NCI-H446 treated with DMSO at 0.1 percent for 48 hours (cell line): ENCODE measurements at regions not wholly inside any gene's neighbourhood (a gene's known extent, or its start where the extent isn't known, plus 50 kb on each side); places are given as distances from the start of the nearest gene placed in this dataset.
"Not testable (repeated sequence)": the region's sequence is repeated elsewhere in the genome, so short reads cannot be mapped to it uniquely, and the experiment has no call there.

ENCODE experiments used
- DNase-seq: peaks from one replicate; lab custom pipeline; 2025; lab: John Stamatoyannopoulos, UW

DNA sequence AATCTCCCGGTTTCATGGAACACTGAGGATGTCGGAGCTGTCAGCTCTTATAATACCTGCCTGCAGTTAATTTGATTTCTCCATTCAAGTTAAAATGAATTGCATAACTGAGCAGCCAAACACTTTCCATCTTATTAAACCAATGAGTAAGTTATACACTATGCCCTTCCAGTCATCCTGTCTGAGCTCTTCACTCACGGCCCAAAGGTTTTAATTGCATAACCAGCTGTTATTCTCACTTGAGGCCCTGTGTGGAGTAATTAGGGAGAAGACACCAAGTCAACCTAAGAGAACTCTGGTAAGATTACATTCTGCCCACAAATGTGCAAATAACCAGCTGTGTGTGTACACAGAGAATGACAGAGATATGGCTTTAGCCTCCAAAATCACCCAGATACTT is 303.5 kb downstream of the TBC1D4 start:
- DNase-seq, result no peak

DNA sequence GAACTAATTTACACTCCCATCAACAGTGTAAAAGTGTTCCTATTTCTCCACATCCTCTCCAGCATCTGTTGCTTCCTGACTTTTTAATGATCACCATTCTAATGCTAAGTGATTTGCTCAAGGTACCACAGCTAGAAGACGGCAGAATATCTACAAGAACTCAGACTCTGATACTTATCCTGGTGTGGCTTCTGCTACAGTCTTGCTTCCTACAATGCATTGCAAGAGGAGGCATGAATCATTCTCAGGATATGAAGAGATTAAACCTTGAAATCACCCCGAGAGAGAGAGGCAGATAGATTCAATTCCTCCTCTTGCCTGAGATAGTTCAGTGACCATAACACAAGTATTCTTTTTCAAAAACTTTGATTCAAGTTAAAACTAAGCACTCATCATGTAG is 306.4 kb downstream of the TBC1D4 start:
- DNase-seq, result no peak

GRCh38 chr13:75175097-75175496 is 306.9 kb downstream of the TBC1D4 start:
- DNase-seq, result not testable (repeated sequence)

- DNase-seq, result no peak
Observed at GRCh38 chr13:75174481-75174880, 307.5 kb downstream of the TBC1D4 start.

DNA sequence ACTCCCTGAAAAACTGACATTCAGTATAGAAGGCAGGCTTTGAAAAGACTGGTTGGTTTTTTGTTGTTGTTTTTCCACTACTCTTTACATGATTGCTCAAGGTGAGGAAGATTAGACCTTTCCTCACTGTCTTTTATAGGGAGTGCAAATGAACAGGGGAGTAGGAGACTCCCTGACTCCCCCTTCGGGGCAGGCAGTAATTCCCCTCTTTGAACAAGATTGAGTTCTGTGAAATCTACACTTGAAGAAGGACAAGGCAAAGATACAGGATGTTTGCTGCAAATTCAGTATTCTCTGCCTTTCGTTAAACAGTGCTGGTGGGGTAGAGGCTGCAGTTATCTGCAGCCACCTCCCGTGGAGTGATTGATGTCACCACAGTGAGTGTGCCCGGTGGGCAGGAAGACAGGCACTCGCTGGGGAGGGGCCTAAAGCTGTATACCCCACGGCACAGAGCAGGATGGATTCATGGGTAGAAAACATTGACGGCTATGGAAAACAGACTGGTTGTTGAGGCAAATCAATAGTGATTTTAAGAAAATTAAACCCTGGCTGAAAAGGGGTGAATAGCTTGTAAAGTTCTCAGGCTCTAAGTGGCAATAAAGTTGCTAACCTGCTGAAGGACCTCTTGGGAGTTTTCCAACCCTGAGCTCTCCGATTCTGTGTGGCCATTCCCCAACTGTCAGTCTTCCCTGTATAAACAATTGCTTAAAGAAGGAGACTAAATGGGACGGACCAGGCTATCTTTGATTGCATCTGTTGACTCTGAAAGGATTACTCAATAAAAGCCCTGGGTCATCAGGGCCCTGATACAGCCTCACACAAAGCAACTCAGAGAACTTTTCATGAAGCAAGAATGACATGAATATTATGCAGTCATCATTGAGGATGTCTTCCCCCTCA is 308.3 kb downstream of the TBC1D4 start:
- no peak for DNase-seq

DNA sequence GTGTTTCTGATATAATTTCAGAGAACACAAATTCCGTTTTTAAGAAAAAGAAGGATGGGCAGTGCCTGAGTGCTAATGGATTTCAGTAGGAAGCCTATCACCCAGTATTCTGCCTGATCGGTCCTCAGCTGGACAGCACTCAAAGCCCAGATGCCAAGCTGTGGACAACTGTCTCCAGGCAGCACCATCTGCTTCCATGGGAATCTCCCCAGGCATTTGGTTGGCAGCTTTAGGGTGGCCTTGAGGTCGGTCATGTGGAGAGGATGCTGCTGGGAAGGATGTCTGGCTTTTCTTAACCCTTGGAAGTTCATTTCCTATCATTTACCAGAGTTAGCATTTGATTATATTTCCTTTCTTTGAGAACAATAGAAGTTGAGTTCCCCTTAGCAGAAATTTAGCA is 311.7 kb downstream of the TBC1D4 start:
- DNase-seq, result no peak

DNA sequence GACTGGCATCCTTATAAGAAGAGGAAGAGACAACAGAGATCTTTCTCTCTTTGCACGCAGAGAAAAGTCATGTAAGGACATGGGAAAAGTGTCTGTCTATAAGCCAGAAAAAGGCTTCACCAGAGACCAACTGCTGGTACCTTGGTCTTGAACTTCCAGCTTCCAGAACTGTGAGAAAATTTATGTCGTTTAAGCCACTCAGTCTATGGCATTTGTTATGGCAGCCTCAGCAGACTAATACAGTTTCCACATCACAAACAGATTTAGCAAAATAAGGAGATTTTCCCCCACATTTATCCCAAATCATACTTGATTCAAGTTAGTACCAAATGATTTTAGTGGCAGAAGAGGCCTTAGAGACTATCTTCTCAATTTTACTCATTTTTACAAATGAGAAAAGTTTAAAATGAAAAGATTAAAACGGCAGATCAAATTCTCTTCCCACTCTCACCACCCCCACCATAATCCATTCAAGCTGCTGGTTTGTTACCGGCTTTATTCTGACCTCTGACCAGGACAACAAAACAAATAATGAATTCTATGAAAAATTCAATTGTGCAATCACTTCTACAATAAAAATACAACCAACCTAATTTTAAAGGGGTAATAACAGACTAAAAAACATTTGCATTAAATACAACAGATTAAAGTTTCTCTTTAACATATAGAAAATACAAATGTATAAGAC is 316.3 kb downstream of the TBC1D4 start:
- DNase-seq, result no peak

DNA sequence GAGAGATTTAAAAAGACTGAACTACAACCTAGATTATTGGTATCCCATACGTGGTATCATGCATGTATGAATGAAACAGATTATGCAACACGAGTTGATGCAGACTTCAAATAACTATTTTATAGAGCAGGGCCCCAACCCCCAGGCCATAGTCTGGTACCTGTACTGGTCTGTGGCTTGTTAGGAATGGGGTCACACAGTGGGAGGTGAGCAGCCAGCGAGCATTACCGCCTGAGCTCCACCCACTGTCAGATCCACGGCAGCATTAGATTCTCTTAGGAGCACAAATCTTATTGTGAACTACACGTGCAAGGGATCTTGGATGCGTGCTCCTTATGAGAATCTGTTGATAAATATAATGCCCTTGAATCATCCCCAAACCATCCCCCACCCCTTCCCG is 320.2 kb downstream of the TBC1D4 start:
- DNase-seq, result no peak

DNA sequence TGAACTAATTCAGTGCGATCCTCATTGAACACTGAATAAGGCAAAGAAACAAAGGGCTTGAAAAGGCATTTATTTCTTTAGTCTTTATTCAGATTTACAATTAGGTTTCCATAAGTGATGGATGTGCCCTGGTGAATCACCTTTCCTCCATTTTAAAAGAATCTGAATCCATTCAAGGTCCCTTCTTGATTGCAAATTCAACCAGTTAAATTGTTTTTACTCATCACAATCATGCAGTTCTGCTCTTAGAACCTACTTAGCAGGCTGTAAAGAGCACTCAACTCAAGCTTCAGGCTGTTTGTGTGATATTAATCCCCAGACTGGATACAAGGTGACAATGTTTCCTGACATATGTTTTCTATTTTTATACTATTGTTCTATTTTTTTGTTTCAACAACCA is 321.0 kb downstream of the TBC1D4 start:
- DNase-seq, result no peak

GRCh38 chr13:75154331-75154730 is 327.6 kb downstream of the TBC1D4 start:
- no peak for DNase-seq

- no peak for DNase-seq
Observed at GRCh38 chr13:75153834-75154233, 328.1 kb downstream of the TBC1D4 start.

GRCh38 chr13:75153386-75153785 is 328.6 kb downstream of the TBC1D4 start:
- no peak for DNase-seq

DNA sequence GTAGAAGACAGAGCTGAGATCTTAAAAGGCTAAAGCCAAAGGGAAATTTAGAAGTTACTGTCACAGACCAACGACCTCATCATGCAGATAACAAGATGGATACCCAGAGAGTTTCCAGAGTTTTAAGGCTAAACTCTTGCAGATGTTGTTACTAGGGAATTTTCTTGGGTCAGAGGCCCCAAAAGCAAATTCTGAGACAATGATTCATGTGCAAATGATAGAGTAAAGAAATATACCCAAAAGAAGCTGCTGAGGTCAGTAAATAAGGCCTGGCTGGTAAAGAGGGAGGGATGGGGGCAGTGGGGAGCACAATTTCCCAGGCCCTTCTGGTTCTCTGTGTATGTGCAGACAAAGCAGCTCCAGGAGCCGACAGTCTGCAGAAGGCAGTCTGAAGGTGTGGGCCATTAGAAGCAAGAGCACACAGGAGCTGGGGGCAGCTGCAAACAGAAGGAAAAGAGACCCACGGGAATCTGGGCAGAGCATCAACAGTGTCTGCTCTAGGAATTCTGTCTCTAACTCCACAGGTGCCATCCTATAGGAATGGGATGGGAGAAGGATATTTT is 330.8 kb downstream of the TBC1D4 start:
- DNase-seq, result no peak

GRCh38 chr13:75149776-75150175 is 332.2 kb downstream of the TBC1D4 start:
- no peak for DNase-seq

- DNase-seq, result no peak
Observed at GRCh38 chr13:75147946-75148345, 334.0 kb downstream of the TBC1D4 start.

DNA sequence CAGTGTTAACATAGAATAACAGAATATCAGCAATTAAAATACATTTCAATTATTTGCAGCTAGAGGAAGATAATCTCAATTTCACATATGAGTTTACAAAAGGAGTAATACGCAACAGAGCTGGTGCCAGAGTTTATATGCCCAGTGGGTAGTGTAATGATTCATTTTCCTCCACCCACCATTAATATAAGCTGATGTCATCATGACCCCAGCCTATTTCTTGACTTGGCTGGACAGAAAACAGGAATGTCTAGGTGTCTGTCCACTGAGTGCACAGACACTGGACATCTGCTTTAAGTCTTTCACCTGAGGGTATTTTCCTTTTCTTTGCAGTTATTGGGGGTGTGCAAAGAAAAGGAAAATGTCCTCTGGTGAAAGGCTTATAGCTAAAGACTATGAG is 335.5 kb downstream of the TBC1D4 start:
- DNase-seq, result no peak

DNA sequence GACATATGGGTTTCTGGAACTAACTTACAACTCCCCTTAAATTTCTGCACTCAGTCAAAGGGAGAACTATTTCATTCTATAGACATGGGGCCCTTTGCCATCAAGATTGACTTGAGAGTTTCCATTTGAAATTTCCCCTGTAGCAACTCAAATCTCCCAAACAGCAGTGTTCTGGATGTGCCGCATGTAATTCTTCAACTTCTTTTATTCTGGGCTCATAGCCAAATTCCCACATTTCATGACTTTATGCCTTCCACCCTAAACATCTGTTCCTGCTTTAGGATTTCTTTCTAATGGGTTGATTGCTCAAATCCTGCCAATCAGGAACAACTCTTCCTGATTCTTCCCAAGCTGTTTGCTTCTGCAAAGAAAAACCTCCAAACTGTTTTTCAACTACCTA is 336.0 kb downstream of the TBC1D4 start:
- no peak for DNase-seq

GRCh38 chr13:75139291-75139690 is 342.7 kb downstream of the TBC1D4 start:
- DNase-seq, result no peak

- no peak for DNase-seq
Observed at GRCh38 chr13:75137911-75138571, 343.9 kb downstream of the TBC1D4 start.

DNA sequence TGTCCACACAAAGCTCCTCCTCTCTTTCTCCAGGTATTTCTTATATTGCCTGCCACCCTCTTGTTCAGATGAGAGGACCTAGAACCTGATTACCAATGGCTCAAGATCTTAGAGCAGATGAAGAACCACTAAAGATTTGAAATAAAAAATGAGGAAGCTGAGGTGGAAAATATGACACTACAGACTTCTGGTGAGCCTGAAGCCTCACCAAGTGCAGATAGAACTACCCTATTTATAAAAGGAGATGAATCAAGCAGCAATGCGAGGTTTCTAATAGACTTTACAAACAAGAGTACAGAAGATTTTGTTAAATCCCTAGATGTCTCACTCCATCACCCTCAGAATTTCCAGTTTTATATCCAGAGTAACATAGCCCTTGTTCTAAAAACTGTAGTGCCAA is 345.8 kb downstream of the TBC1D4 start:
- DNase-seq, result no peak

DNA sequence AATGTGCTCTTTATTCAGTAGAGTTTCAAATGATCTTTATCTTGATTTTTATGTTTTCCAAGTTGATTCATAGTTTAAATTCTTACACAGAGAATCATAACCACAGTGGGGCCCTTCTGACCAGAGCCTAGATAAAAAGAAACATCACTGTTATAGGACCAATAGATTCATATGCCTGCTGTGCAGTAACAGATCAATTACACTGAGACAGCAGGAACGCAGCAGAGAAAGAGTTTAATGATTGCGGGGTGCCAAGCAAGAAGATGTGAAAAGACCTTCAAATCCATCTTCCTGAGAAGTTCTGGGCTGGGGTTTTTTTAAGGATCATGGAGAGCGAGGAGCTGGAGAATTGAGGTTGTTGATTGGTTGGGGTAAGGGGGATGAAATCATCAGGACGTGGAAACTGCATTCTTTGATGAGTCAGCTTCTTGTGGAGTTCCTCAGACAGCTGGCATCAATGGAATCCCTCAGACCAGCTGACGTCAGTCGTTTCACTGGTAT is 346.6 kb downstream of the TBC1D4 start:
- DNase-seq, result no peak
